ENCODE measurements at regions not wholly inside any gene's neighbourhood (a gene's known extent, or its start where the extent isn't known, plus 50 kb on each side); places are given as distances from the start of the nearest gene placed in this dataset.

GRCh38 chr4:57320849-57321248 lies 210.7 kb upstream of the IGFBP7 start:
- TF ChIP-seq CTCF (IDR thresholded peaks at IDR 0.05; ENCODE audit: low read depth, low read length, poor library complexity, severe bottlenecking) (no peak), EZH2phosphoT487 (IDR thresholded peaks at IDR 0.05; ENCODE audit: borderline replicate concordance, low read length) (no peak)

All from DOHH2 (cell line).